ENCODE measurements at regions not wholly inside any gene's neighbourhood (a gene's known extent, or its start where the extent isn't known, plus 50 kb on each side); places are given as distances from the start of the nearest gene placed in this dataset.

DNA sequence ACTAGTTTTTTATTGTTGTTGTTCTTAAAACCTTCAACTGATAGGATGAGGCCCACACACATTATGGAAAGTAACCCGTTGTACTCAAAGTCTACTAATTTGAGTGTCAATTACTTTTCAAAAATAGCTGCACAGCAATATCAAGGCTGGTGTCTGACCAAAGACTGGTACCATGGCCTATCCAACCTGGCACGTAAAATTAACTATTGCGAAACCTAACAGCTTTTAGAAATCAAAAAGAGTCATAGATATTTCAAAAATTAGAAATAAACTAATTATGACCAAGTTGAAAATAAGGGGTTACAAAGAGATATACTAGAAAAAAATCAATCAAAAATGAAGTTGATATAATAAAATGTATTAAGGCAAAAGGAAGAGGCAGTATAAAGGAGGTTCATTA, 501.5 kb upstream of the SLC8A1 start:
- no peaks in the 10 kb centered on the region for H3K36me3 ChIP-seq (ENCODE audit: control insufficient read depth in 4 of 4, insufficient read depth in 3 of 4, low read depth in 1 of 4, low read length in 3 of 4)
- H3K4me1 ChIP-seq (ENCODE audit: control insufficient read depth in 4 of 4, insufficient read depth in 4 of 4, low read length in 3 of 4): no peaks in the 10 kb centered on the region
- no peak overlapping the region for H3K27ac ChIP-seq (ENCODE audit: low read depth in 1 of 2, low read length in 2 of 2)
- no peaks in the 10 kb centered on the region for H3K9me3 ChIP-seq (ENCODE audit: control insufficient read depth in 4 of 4, low read length in 3 of 4)
- no peak for TF ChIP-seq HNF4A (conservative IDR thresholded peaks at IDR 0.05)
- no peak for TF ChIP-seq RAD21 (IDR thresholded peaks at IDR 0.05)
- no peak for TF ChIP-seq GABPA (IDR thresholded peaks at IDR 0.05 in 1 of 2, conservative IDR thresholded peaks at IDR 0.05 in 1 of 2)
- no peak for TF ChIP-seq EGR1 (IDR thresholded peaks at IDR 0.05; ENCODE audit: low read depth in 2 of 2)
- TF ChIP-seq, protein P1, sequence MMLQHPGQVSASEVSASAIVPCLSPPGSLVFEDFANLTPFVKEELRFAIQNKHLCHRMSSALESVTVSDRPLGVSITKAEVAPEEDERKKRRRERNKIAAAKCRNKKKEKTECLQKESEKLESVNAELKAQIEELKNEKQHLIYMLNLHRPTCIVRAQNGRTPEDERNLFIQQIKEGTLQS (IDR thresholded peaks at IDR 0.05): no peak
- no peak for TF ChIP-seq HNF4G (IDR thresholded peaks at IDR 0.05)
- no peak for TF ChIP-seq TAF1 (conservative IDR thresholded peaks at IDR 0.05)
- TF ChIP-seq, protein P2, sequence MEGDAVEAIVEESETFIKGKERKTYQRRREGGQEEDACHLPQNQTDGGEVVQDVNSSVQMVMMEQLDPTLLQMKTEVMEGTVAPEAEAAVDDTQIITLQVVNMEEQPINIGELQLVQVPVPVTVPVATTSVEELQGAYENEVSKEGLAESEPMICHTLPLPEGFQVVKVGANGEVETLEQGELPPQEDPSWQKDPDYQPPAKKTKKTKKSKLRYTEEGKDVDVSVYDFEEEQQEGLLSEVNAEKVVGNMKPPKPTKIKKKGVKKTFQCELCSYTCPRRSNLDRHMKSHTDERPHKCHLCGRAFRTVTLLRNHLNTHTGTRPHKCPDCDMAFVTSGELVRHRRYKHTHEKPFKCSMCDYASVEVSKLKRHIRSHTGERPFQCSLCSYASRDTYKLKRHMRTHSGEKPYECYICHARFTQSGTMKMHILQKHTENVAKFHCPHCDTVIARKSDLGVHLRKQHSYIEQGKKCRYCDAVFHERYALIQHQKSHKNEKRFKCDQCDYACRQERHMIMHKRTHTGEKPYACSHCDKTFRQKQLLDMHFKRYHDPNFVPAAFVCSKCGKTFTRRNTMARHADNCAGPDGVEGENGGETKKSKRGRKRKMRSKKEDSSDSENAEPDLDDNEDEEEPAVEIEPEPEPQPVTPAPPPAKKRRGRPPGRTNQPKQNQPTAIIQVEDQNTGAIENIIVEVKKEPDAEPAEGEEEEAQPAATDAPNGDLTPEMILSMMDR (IDR thresholded peaks at IDR 0.05; ENCODE audit: low read depth, low read length, missing input control): no peak
- TF ChIP-seq, protein P3, sequence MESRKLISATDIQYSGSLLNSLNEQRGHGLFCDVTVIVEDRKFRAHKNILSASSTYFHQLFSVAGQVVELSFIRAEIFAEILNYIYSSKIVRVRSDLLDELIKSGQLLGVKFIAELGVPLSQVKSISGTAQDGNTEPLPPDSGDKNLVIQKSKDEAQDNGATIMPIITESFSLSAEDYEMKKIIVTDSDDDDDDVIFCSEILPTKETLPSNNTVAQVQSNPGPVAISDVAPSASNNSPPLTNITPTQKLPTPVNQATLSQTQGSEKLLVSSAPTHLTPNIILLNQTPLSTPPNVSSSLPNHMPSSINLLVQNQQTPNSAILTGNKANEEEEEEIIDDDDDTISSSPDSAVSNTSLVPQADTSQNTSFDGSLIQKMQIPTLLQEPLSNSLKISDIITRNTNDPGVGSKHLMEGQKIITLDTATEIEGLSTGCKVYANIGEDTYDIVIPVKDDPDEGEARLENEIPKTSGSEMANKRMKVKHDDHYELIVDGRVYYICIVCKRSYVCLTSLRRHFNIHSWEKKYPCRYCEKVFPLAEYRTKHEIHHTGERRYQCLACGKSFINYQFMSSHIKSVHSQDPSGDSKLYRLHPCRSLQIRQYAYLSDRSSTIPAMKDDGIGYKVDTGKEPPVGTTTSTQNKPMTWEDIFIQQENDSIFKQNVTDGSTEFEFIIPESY (IDR thresholded peaks at IDR 0.05): no peak
- TF ChIP-seq, protein P4, sequence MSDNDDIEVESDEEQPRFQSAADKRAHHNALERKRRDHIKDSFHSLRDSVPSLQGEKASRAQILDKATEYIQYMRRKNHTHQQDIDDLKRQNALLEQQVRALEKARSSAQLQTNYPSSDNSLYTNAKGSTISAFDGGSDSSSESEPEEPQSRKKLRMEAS (IDR thresholded peaks at IDR 0.05): no peak
- H3K4me3 ChIP-seq (ENCODE audit: low read depth in 1 of 3, low read length in 3 of 3): no peak overlapping the region
- H3K9ac ChIP-seq (ENCODE audit: low read depth in 1 of 2, low read length in 2 of 2): no peak overlapping the region
- DNase-seq (ENCODE audit: low spot score): no peak
- no peaks in the 10 kb centered on the region for H3K27me3 ChIP-seq (ENCODE audit: control insufficient read depth in 4 of 4, insufficient read depth in 4 of 4, low read length in 3 of 4)
- 88% methylated on average over 3 of the region's 3 CpGs for WGBS

DNA sequence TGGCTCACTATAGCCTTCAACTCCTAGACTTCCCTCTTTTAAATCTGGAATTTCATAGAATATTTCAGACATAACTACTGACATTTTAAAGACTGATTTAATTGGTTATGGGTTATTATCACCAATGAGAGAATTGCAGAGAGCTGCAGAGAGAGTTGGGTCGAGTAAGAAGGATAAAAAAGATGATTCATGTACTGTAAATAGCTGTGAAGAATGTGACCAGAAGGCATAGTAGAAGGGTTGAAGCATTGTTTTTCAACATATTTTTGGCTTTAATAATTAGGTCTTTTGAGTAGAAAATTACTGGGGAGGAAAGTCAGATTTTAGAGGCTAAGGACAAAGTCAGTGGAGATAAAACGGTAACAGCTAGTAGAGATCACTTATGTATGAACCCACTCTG, 503.2 kb upstream of the SLC8A1 start:
- Histone ChIP-seq H3K9ac (ENCODE audit: low read depth in 1 of 2, low read length in 2 of 2) (no peak overlapping the region), H3K4me1 (ENCODE audit: control insufficient read depth in 4 of 4, insufficient read depth in 4 of 4, low read length in 3 of 4) (no peaks in the 10 kb centered on the region), H3K9me3 (ENCODE audit: control insufficient read depth in 4 of 4, low read length in 3 of 4) (no peaks in the 10 kb centered on the region), H3K27me3 (ENCODE audit: control insufficient read depth in 4 of 4, insufficient read depth in 4 of 4, low read length in 3 of 4) (no peaks in the 10 kb centered on the region), H3K27ac (ENCODE audit: low read depth in 1 of 2, low read length in 2 of 2) (no peak overlapping the region), H3K36me3 (ENCODE audit: control insufficient read depth in 4 of 4, insufficient read depth in 3 of 4, low read depth in 1 of 4, low read length in 3 of 4) (no peaks in the 10 kb centered on the region), H3K4me3 (ENCODE audit: low read depth in 1 of 3, low read length in 3 of 3) (no peak overlapping the region)
- DNase-seq (ENCODE audit: low spot score): no peak
- WGBS: 70% methylated on average over 2 of the region's 2 CpGs
- TF ChIP-seq FOXA1 (IDR thresholded peaks at IDR 0.05) (no peak), RAD21 (IDR thresholded peaks at IDR 0.05) (no peak), HNF4A (conservative IDR thresholded peaks at IDR 0.05) (no peak), HNF4G (IDR thresholded peaks at IDR 0.05) (no peak), RXRA (IDR thresholded peaks at IDR 0.05) (no peak), TAF1 (conservative IDR thresholded peaks at IDR 0.05) (no peak), GABPA (IDR thresholded peaks at IDR 0.05 in 1 of 2, conservative IDR thresholded peaks at IDR 0.05 in 1 of 2) (no peak)
- TF ChIP-seq, protein P1 (IDR thresholded peaks at IDR 0.05): no peak
- TF ChIP-seq, protein P4 (IDR thresholded peaks at IDR 0.05): no peak
- TF ChIP-seq, protein P5, sequence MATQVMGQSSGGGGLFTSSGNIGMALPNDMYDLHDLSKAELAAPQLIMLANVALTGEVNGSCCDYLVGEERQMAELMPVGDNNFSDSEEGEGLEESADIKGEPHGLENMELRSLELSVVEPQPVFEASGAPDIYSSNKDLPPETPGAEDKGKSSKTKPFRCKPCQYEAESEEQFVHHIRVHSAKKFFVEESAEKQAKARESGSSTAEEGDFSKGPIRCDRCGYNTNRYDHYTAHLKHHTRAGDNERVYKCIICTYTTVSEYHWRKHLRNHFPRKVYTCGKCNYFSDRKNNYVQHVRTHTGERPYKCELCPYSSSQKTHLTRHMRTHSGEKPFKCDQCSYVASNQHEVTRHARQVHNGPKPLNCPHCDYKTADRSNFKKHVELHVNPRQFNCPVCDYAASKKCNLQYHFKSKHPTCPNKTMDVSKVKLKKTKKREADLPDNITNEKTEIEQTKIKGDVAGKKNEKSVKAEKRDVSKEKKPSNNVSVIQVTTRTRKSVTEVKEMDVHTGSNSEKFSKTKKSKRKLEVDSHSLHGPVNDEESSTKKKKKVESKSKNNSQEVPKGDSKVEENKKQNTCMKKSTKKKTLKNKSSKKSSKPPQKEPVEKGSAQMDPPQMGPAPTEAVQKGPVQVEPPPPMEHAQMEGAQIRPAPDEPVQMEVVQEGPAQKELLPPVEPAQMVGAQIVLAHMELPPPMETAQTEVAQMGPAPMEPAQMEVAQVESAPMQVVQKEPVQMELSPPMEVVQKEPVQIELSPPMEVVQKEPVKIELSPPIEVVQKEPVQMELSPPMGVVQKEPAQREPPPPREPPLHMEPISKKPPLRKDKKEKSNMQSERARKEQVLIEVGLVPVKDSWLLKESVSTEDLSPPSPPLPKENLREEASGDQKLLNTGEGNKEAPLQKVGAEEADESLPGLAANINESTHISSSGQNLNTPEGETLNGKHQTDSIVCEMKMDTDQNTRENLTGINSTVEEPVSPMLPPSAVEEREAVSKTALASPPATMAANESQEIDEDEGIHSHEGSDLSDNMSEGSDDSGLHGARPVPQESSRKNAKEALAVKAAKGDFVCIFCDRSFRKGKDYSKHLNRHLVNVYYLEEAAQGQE (IDR thresholded peaks at IDR 0.05): no peak
- TF ChIP-seq, protein P3 (IDR thresholded peaks at IDR 0.05): no peak
- TF ChIP-seq, protein P2 (IDR thresholded peaks at IDR 0.05; ENCODE audit: low read depth, low read length, missing input control): no peak
